C4-2B (cell line): ENCODE measurements at regions not wholly inside any gene's neighbourhood (a gene's known extent, or its start where the extent isn't known, plus 50 kb on each side); places are given as distances from the start of the nearest gene placed in this dataset.

Source experiments
- H3K27ac ChIP-seq: fragments of 450-650 bp; 2 replicates; pipeline ENCODE4 v1.5.1; 2017
- CTCF ChIP-seq: fragments of 450-650 bp; conservative IDR thresholded peaks from 2 replicates; pipeline ENCODE4 v1.5.1; 2017; ENCODE audit warnings: mild to moderate bottlenecking
- ZFX ChIP-seq: fragments of 450-650 bp; IDR thresholded peaks from 2 replicates; pipeline ENCODE4 v1.6.1; 2017

GRCh38 chr18:72171596-72171995, 372.5 kb downstream of the CBLN2 start:
- TF ChIP-seq ZFX: no peak
- TF ChIP-seq CTCF: no peak

GRCh38 chr18:72161691-72162090, 382.5 kb downstream of the CBLN2 start:
- TF ChIP-seq ZFX: no peak
- TF ChIP-seq CTCF: no peak
- no peak overlapping the region for H3K27ac ChIP-seq

More at GRCh38 chr18:72171596-72171995, 372.5 kb downstream of the CBLN2 start:
- H3K27ac ChIP-seq: no peak overlapping the region

- TF ChIP-seq CTCF (no peak), ZFX (no peak)
- no peak overlapping the region for H3K27ac ChIP-seq
These were observed 383.4 kb downstream of the CBLN2 start for GRCh38 chr18:72160510-72161445.

GRCh38 chr18:72155327-72155726, 388.8 kb downstream of the CBLN2 start:
- TF ChIP-seq CTCF (no peak), ZFX (no peak)
- no peak overlapping the region for H3K27ac ChIP-seq

- TF ChIP-seq ZFX (no peak), CTCF (no peak)
- no peak overlapping the region for H3K27ac ChIP-seq
These were observed 389.2 kb downstream of the CBLN2 start for GRCh38 chr18:72154926-72155325.

- no peak overlapping the region for H3K27ac ChIP-seq
- TF ChIP-seq ZFX: no peak
- TF ChIP-seq CTCF: no peak
These were observed 391.2 kb downstream of the CBLN2 start for GRCh38 chr18:72152935-72153334.

GRCh38 chr18:72147830-72148229, 396.3 kb downstream of the CBLN2 start:
- TF ChIP-seq ZFX (no peak), CTCF (no peak)
- H3K27ac ChIP-seq: no peak overlapping the region
